VCaP (cell line): ENCODE measurements at regions not wholly inside any gene's neighbourhood (a gene's known extent, or its start where the extent isn't known, plus 50 kb on each side); places are given as distances from the start of the nearest gene placed in this dataset.

Source experiments
- H3K27ac ChIP-seq: fragments of 450-650 bp; 2 replicates; pipeline ENCODE4 v1.5.1; 2017
- CTCF ChIP-seq: fragments of 450-650 bp; conservative IDR thresholded peaks from 2 replicates; pipeline ENCODE4 v1.5.1; 2017; ENCODE audit warnings: mild to moderate bottlenecking, moderate library complexity

GRCh38 chr11:86152006-86152862 lies 83.3 kb upstream of the PICALM start:
- no peak for TF ChIP-seq CTCF
- H3K27ac ChIP-seq: peak overlapping the region; percentile 38

GRCh38 chr11:86151174-86152005 lies 82.5 kb upstream of the PICALM start:
- peak overlapping the region; percentile 38 for H3K27ac ChIP-seq

GRCh38 chr11:86150847-86151173 lies 81.9 kb upstream of the PICALM start:
- TF ChIP-seq CTCF: no peak
- H3K27ac ChIP-seq: peak overlapping the region; percentile 38; the same call in 1 of the 2 replicates

More at GRCh38 chr11:86151174-86152005, 82.5 kb upstream of the PICALM start:
- TF ChIP-seq CTCF: no peak

GRCh38 chr11:86149792-86150191 lies 80.9 kb upstream of the PICALM start:
- H3K27ac ChIP-seq: no peak overlapping the region
- TF ChIP-seq CTCF: no peak

- H3K27ac ChIP-seq: no peak overlapping the region
- TF ChIP-seq CTCF: no peak
Observed at GRCh38 chr11:86148345-86148747, 79.5 kb upstream of the PICALM start.

GRCh38 chr11:86147004-86147403 lies 78.1 kb upstream of the PICALM start:
- no peak for TF ChIP-seq CTCF
- H3K27ac ChIP-seq: no peak overlapping the region

- no peak for TF ChIP-seq CTCF
- H3K27ac ChIP-seq: peak overlapping the region; percentile 32; the same call in 1 of the 2 replicates
Observed at GRCh38 chr11:86145439-86146156, 76.7 kb upstream of the PICALM start.
